ENCODE measurements at regions not wholly inside any gene's neighbourhood (a gene's known extent, or its start where the extent isn't known, plus 50 kb on each side); places are given as distances from the start of the nearest gene placed in this dataset.
A peak's percentile ranks its signal among the peaks of the same experiment; 100 is the strongest.

- DNase-seq: no peak
Measured at GRCh38 chr13:68066879-68067513, 836.9 kb upstream of the PCDH9 start.

DNA sequence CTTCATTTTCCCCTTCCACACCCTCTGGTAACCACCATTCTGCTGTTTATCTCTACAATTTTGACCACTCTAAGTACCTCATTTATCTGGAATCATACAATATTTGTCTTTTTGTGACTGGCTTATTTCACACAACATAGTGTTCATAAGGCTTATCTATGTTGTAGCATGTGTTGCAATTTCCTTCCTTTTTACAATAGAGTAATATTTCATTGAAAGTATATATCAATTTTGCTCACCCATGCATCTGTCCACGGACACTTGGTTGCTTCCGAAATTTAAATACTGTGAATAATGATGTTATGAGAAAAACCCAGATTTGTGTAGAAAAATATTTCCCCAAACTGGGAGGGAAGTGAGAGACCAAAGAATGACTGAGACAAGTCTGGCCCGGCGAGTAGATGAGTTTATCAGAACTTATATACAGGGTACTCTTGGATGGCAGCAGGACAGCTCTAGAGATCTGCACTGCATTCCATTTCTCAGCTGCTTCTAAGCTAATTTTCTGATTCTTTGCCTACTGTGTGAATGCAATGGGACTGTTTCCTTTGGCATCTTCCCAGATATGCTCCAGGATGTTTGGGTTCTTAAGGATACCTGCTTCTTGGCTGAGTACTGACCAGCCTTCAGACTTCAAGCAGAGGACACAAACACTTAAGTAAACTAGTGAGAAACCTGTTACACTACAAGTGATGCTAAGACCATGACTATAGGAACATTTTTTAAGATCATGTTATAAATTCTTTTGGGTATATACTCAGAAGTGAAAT lies 834.0 kb upstream of the PCDH9 start:
- DNase-seq: no peak

GRCh38 chr13:68063181-68063580 lies 833.0 kb upstream of the PCDH9 start:
- no peak for DNase-seq

DNA sequence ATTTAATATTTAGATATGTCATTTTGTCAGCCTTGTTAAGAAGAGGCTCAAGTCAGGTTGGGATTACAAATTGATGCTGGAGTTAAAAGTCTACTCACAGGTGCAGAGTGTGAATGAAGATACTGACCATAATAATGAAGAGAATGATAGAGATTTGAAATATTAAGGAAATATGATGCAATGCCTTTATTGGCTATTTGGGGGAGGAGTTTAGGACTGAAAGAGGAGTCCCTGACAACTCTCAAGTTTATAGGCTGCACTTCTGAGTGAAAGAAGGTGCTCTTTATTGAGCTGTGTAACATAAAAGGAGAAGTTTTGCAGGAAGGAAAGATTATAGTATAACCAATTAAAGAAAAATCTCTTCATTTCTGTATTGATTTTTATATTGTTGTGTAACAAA lies 827.7 kb upstream of the PCDH9 start:
- DNase-seq: no peak

DNA sequence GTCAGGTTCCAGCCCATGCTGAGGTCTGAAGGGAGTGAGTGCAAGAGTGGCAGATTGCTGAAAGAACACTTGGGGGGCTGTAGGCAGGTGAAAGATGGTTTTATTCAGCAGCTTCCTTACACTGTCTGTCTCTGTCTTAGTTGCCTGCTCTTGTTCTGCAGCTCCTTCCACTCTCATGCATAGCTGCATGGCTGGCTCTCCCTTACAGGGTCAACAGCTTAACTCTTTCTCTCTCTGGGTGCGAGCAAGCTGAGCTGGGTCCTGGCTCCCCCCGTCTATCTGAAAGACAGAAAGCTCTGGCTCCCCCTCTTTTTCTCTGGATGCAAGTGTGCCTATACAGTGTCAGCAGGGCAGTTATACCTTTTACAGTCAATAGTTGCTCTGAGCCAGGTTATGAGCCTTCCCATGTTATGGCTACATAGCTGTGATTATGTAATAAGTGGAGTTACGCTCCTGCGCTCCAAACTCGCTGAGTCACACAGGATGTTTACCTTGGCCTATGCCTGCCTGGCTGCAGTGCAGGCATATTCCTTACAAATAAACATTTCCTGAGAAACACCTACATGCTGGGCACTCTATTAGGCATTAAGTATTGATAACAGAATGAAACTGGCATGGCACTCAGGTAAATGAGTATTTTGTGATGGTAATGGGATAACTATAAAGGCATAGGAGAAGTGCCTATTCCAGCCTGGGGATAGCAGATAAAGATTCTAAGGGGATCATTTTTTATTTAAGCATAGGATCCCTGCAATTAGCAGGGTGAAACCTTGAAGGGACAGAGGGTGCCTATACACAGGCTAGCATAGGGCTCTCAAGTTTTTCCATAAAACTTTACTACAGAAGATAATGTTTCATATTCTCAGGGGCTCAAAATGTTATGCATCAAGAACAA lies 826.9 kb upstream of the PCDH9 start:
- DNase-seq: no peak

- DNase-seq: no peak
Measured at GRCh38 chr13:68051910-68052309, 821.8 kb upstream of the PCDH9 start.

DNA sequence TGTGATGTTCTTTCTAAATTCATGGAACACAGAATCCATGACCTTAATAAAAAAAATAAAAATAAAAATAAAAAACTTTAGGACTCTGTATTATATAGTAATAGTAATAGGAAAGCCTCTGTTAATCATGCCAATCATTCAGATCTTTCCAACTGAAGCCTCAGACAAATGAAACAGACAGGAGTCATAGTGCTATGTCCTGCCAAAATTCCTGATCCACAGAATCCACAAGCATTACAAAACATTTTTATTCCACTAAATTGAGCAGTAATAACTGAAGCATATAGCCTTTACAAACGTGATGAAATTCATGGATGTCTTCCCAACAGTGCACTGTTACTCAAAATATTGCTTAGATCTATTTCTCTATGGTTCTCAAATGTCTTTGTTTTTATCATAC lies 820.6 kb upstream of the PCDH9 start:
- no peak for DNase-seq

- no peak for DNase-seq
Measured at GRCh38 chr13:68048802-68049359, 818.7 kb upstream of the PCDH9 start.

- DNase-seq: no peak
Measured at GRCh38 chr13:68047889-68048288, 817.8 kb upstream of the PCDH9 start.

DNA sequence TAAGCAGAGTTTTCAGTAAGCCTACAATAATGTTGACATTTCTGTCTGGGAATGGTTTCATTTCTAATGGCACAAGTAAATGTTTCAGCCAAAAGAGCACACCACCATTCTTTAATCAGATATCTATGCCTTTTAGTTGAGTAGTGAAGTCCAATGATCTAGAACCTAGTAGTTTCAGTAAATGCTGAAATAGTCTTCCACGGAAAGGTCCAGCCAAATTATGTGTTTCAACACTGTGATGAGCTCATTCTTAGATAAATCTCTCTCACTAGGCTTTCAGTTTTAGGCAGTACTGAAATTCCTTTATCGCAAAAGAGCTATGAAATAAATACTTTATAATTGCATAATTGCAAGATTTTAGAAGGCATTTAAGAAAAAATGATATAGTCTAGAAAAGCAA lies 816.8 kb upstream of the PCDH9 start:
- peak; percentile 33 for DNase-seq

DNA sequence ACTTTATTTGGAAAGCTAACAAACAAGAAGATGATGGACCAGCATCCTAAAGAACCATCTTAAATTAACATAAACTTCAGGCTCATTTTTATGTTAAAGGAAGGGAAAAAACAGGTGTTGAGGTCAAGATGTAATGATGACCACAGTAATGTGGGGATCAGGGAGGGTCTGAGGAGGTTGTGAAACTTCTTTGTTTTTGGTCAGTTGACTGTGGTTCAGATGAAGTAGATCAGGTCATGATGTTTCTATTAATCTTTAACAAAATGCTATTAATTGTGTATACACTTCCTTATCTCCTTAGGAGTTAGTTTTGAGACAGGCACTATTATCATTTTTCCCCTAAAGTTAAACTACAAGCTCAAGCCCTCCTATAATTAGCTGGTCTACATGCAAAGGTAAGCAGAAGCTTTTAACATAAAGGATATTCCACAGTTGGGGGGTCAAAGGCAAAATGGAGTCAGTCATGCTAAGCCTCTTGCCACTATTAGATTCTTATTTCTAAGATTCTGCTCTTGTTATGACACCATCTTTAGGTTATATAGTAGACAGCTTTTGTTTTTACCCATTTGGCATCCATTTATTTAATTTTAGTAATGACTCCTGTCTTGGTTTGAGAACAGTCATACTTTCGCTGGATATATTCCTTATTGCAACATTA lies 800.1 kb upstream of the PCDH9 start:
- no peak for DNase-seq

GRCh38 chr13:68028701-68029100 lies 798.6 kb upstream of the PCDH9 start:
- no peak for DNase-seq

DNA sequence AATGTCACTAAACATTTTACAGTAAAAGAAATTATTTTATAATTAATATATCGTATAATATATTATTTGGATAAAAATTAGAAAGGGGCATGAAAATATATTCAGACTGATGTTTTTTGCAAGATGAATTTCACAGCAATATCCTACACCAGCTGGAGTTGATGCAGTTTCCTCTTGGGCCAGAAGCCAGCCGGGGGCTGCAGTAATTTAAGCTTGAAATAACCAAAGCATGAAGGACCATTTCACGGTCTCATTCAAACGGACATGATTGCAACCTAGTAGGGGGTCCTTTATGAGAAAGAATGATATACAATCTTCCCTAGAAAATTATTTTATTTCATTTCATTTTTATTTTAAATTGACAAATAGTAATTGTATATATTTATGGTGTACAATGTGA lies 797.2 kb upstream of the PCDH9 start:
- no peak for DNase-seq

DNA sequence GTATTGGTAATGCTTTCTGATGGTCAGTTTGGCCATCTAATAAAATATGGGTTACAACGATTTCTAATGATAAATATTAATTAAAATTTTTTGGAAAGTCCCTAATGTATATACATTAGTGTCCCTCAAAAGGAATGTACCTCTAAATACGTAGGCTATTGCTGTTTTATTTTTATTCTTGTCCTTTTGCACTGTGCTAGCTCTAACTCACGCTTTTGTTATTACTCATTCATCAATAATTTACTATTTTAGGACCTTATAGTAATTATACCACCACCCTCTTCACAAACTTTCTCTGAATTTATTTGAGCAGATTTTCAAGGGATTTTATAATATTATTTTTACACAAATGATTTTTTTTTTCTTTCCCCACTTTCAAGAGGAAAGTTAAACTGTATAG lies 795.9 kb upstream of the PCDH9 start:
- no peak for DNase-seq

GRCh38 chr13:68025604-68026003 lies 795.5 kb upstream of the PCDH9 start:
- DNase-seq: no peak

- no peak for DNase-seq
Measured at GRCh38 chr13:68023838-68024581, 793.9 kb upstream of the PCDH9 start.

DNA sequence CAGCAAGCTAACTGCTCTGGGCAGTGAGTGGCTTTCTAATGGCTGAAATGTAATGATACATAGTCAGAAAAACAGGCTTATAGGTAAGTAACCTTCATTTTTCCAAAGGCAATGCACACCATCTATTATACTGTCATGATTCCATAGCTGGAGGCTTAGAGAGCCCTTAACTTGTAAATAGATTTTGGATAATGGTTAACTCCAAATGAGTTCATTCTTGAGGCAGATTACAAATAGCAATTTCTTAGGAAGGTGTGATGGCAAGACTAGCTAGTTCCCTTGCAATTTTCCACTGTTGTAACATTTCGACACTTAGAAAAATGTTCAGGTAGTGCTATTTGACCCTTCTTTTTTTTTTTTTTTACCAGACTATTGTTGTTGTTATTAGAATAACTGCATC lies 789.8 kb upstream of the PCDH9 start:
- no peak for DNase-seq

GRCh38 chr13:68009546-68009945 lies 779.4 kb upstream of the PCDH9 start:
- no peak for DNase-seq

- no peak for DNase-seq
Measured at GRCh38 chr13:68007576-68007975, 777.4 kb upstream of the PCDH9 start.

GRCh38 chr13:67996101-67996500 lies 766.0 kb upstream of the PCDH9 start:
- DNase-seq: no peak

GRCh38 chr13:67990868-67991267 lies 760.7 kb upstream of the PCDH9 start:
- no peak for DNase-seq

GRCh38 chr13:67986234-67986633 lies 756.1 kb upstream of the PCDH9 start:
- DNase-seq: no peak

Data from OCI-M1 (cell line).